RKO (cell line): ENCODE measurements at regions not wholly inside any gene's neighbourhood (a gene's known extent, or its start where the extent isn't known, plus 50 kb on each side); places are given as distances from the start of the nearest gene placed in this dataset.
"Not testable (repeated sequence)": the region's sequence is repeated elsewhere in the genome, so short reads cannot be mapped to it uniquely, and the experiment has no call there.

ENCODE experiments used
- DNase-seq: peaks from one replicate; pipeline ENCODE4 v3.0.0-alpha.2; 2016; ENCODE audit warnings: low spot score

GRCh38 chr9:73054091-73054490 is 97.6 kb upstream of the ANXA1 start:
- DNase-seq = no peak

GRCh38 chr9:73053543-73053942 is 98.1 kb upstream of the ANXA1 start:
- no peak for DNase-seq

GRCh38 chr9:73050887-73051550 is 98.2 kb upstream of the ALDH1A1 start:
- DNase-seq = no peak

- no peak for DNase-seq
These were observed 97.4 kb upstream of the ALDH1A1 start for GRCh38 chr9:73050065-73050816.

GRCh38 chr9:73049280-73049679 is 96.4 kb upstream of the ALDH1A1 start:
- DNase-seq = no peak

- no peak for DNase-seq
These were observed 93.9 kb upstream of the ALDH1A1 start for GRCh38 chr9:73046769-73047168.

- not testable (repeated sequence) for DNase-seq
These were observed 91.9 kb upstream of the ALDH1A1 start for GRCh38 chr9:73044776-73045175.

GRCh38 chr9:73042155-73042554 is 89.3 kb upstream of the ALDH1A1 start:
- DNase-seq = no peak

GRCh38 chr9:73039271-73040263 is 86.7 kb upstream of the ALDH1A1 start:
- DNase-seq = no peak

- DNase-seq = no peak
These were observed 85.8 kb upstream of the ALDH1A1 start for GRCh38 chr9:73038613-73039012.

- no peak for DNase-seq
These were observed 85.2 kb upstream of the ALDH1A1 start for GRCh38 chr9:73038089-73038509.

GRCh38 chr9:73037613-73038012 is 84.8 kb upstream of the ALDH1A1 start:
- no peak for DNase-seq

GRCh38 chr9:73034962-73035361 is 82.1 kb upstream of the ALDH1A1 start:
- DNase-seq = no peak

GRCh38 chr9:73031350-73031749 is 78.5 kb upstream of the ALDH1A1 start:
- no peak for DNase-seq

GRCh38 chr9:73030370-73031030 is 77.6 kb upstream of the ALDH1A1 start:
- DNase-seq = no peak

- DNase-seq = no peak
These were observed 76.5 kb upstream of the ALDH1A1 start for GRCh38 chr9:73029346-73029745.

- DNase-seq = no peak
These were observed 73.5 kb upstream of the ALDH1A1 start for GRCh38 chr9:73026375-73026774.

GRCh38 chr9:73024601-73025034 is 71.8 kb upstream of the ALDH1A1 start:
- no peak for DNase-seq

- peak; percentile 81 for DNase-seq
These were observed 70.2 kb upstream of the ALDH1A1 start for GRCh38 chr9:73023025-73023541.

GRCh38 chr9:73022353-73022752 is 69.5 kb upstream of the ALDH1A1 start:
- no peak for DNase-seq

- no peak for DNase-seq
These were observed 68.0 kb upstream of the ALDH1A1 start for GRCh38 chr9:73020877-73021276.

- DNase-seq = no peak
These were observed 61.2 kb upstream of the ALDH1A1 start for GRCh38 chr9:73014011-73014410.
